Sciatic nerve (tissue), 2 donors: ENCODE measurements at regions not wholly inside any gene's neighbourhood (a gene's known extent, or its start where the extent isn't known, plus 50 kb on each side); places are given as distances from the start of the nearest gene placed in this dataset.
"Not testable (repeated sequence)": the region's sequence is repeated elsewhere in the genome, so short reads cannot be mapped to it uniquely, and the experiment has no call there.

Source experiments
- ATAC-seq: fragments of 200-7000 bp; cut with Tn5 transposase; one replicate; pipeline ENCODE4 v1.9.1; 2020; ENCODE audit warnings: mild to moderate bottlenecking, moderate library complexity
- DNase-seq: peaks from one replicate; pipeline ENCODE4 v3.0.0-alpha.2; 2020; ENCODE audit warnings: low spot score
- intact Hi-C: fragments of 100-400 bp; cut with DNase I; formaldehyde crosslinking; loops from one replicate; pipeline ENCODE4 v1.14.2; 2022
- donor health status: DM: no; HTN: no; CAD: no.
- donor health status: DM: no; HTN: no; CAD: no.

DNA sequence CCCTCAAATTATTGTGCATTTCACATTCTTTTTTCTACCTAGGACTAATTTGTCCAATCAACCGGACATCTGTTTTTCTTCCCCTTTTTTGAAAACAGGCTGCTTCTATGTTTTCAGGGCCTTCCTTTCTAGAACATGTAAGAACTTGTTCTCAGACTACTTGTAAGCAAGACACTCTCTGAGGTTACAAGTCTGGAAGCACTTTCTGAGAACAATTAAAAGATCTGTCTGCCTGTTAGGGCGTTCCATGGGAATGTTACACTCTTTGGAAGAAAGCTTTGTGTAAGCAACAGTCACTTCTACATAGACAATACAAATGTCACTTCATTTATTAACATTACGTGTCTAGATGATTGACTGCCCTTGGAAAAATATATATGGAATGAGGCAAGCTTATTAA lies 50.9 kb upstream of the HSPB3 start:
- no peak for DNase-seq
- intact Hi-C loops: no loop called here
- peak; percentile 84 for ATAC-seq

DNA sequence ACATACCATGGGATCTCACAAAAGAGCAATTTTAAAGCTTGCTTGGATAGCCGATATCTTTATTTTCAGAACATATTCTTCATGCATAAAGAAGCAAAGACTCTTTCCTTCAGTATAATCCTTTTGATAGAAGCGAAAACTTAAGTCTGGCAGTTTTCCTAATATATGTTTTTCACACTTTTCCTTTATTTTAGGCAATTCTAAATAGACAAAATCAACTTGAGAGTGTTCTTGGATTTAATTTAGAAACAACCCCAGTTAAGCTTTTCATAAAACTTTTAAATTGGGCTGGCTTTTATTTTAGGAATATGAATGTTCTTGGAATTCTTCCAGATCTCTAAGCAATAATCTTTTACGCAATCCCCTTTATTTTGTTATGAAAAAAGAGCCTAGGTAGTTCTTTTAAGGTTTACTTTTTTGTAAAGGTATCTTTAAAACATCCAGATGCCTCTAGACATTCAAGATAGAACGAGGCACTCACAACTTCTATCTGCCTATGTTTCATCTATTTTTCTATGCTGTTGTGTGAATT lies 51.5 kb upstream of the HSPB3 start:
- ATAC-seq (no peak), DNase-seq (no peak)
- intact Hi-C loops: no loop called here

- intact Hi-C loops: no loop called here
- ATAC-seq (no peak), DNase-seq (no peak)
These were observed 52.4 kb upstream of the HSPB3 start for GRCh38 chr5:54403121-54403520.

DNA sequence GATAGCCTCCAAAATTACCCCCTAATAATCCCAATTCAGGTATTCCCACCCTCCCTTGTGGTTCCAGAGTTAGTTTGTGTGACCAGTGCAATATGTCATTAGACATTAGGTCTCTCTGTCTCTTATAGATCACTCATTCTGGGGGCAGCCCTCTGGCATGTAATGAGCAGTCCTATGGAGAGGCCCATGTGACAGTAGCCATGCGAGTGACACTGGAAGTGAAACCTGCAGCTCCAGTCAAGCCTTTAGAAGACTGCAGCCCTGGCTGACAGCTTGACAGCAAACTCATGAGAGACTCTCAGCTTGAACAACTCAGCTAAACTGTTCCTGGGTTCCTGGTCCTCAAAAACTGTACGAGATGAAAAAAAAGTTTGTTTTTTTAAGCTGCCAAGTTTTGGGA lies 54.0 kb upstream of the HSPB3 start:
- DNase-seq: no peak
- ATAC-seq: no peak
- intact Hi-C loops: no loop called here

GRCh38 chr5:54398191-54398590 lies 57.3 kb upstream of the HSPB3 start:
- intact Hi-C loops: no loop called here
- ATAC-seq: no peak
- no peak for DNase-seq

- no peak for DNase-seq
- intact Hi-C loops: no loop called here
These were observed 58.1 kb upstream of the HSPB3 start for GRCh38 chr5:54397420-54397819.

DNA sequence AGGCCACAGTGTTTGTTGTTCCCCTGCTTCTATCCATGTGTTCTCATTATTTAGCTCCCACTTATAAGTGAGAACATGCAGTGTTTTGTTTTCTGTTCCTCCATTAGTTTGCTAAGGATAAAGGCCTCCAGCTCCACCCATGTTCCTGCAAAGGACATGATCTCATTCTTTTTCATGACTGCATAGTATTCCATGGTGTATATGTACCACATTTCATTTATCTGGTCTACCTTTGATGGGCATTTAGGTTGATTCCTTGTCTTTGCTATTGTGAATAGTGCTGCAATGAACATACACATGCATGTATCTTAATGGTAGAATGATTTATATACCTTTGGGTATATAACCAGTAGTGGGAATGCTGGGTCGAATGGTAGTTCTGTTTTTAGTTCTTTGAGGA lies 62.5 kb upstream of the HSPB3 start:
- DNase-seq, ATAC-seq, intact Hi-C loops: not testable (repeated sequence)

More at GRCh38 chr5:54397420-54397819, 58.1 kb upstream of the HSPB3 start:
- no peak for ATAC-seq

DNA sequence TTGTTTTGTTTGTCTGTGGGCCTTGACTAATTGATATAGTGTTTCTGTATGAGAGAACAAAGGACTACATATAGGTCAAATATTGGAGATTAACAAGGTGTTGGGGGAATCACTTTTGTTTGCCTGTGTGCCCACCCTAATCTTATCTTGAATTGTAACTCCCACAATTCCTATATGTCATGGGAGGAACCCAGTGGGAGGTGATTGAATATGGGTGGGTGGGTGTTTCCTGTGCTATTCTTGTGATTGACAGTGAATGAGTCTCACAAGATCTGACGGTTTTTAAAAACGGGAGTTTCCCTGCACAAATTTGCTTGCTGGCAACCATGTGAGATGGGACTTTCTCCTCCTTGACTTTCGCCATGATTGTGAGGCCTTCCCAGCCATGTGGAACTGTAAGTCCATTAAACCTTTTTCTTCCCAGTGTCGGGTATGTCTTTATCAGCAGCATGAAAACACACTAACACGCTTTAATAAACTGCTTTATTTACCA lies 64.9 kb upstream of the HSPB3 start:
- intact Hi-C loops: no loop called here
- ATAC-seq: no peak

GRCh38 chr5:54390015-54390414 lies 65.5 kb upstream of the HSPB3 start:
- ATAC-seq (peak; percentile 52), DNase-seq (no peak)
- intact Hi-C loops: no loop called here

More for the DNA sequence above, 64.9 kb upstream of the HSPB3 start:
- no peak for DNase-seq

DNA sequence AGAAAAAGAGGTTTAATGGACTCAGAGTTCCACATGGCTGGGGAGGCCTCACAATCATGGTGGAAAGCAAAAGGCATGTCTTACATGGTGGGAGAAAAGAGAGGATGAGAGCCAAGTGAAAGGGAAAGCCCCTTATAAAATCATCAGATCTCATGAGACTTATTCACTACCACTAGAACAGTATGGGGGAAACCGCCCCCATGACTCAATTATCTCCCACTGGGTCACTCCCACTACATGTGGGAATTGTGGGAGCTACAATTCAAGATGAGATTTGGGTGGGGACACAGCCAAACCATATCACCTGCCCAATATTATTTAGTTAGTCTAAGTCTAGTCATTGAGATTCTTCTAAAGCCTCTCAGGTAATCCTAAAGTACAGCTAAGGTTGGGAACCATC lies 66.1 kb upstream of the HSPB3 start:
- intact Hi-C loops, ATAC-seq, DNase-seq: not testable (repeated sequence)

DNA sequence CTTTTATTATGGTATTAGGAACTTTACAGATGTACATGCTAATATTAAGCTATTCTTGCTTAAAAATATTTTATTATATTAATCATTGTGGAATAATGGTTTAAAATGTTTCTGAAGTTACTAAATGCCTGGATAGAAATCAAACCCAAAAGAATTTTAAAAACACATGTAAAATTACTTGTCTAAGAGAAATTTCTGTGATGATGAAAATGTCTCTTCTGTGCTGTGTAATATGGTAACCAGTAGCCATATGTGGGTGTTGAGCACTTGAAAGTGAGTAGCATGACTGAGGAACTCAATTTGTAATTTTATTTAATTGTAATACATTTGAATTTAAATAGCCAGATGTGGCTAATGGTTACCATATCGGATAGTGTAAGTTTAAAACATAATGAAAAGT lies 66.7 kb upstream of the HSPB3 start:
- DNase-seq (no peak), ATAC-seq (no peak)
- intact Hi-C loops: no loop called here

GRCh38 chr5:54388409-54388808 lies 67.1 kb upstream of the HSPB3 start:
- intact Hi-C loops: no loop called here
- DNase-seq: no peak
- ATAC-seq: peak; percentile 71

DNA sequence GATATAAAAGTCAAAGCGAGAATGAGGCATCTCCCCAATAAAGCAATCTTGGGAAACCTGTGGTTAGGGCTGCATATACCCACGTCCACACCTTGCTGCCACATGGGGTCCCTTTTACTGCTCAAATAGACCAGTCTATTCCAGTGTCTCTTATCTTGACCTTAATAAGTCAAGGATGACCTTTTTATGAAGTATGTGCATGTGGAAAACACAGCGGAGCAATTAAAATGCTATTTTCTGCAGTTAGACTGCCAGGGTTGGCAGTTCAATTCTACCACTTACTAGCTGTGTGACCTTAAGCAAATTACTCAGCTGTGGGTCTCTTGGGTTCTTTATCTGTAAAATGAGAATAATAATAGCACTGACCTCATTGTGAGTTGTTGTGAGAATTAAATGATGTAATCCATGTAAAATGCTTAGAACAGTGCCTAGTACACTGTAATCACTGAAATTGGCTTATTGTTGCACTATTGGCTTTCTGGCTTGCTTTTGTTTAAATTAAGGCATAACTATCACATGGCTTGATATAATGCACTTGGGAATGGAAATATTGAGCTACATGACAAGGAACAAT lies 67.8 kb upstream of the HSPB3 start:
- intact Hi-C loops: no loop called here
- no peak for DNase-seq
- peak; percentile 74 for ATAC-seq

DNA sequence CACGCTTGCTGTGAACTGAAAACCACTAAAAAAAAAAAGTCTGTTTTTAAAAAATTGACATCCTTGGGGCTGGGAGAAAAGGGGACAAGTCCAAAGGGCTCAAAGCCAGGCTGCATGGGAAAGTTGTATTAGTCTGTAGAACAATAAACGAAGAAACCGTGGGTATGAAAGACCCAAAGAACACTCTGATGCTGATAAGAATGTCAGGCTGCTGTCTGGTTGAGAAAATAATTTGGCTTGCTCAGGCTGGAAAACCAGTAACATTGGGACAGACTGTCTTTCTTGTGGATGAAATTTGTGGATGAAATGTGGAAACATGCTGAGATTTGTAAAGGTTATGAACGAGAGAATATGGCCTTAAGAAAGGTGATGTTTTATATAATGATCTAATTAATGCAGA lies 68.5 kb upstream of the HSPB3 start:
- intact Hi-C loops: no loop called here
- no peak for ATAC-seq

GRCh38 chr5:54385994-54386393 lies 69.5 kb upstream of the HSPB3 start:
- intact Hi-C loops: no loop called here
- no peak for DNase-seq
- ATAC-seq: no peak

More for the DNA sequence above, 68.5 kb upstream of the HSPB3 start:
- DNase-seq: no peak

GRCh38 chr5:54384356-54384933 lies 71.1 kb upstream of the HSPB3 start:
- intact Hi-C loops: no loop called here
- ATAC-seq (peak; percentile 11), DNase-seq (no peak)

- ATAC-seq (no peak), DNase-seq (no peak)
- intact Hi-C loops: no loop called here
These were observed 71.6 kb upstream of the HSPB3 start for GRCh38 chr5:54383941-54384340.

DNA sequence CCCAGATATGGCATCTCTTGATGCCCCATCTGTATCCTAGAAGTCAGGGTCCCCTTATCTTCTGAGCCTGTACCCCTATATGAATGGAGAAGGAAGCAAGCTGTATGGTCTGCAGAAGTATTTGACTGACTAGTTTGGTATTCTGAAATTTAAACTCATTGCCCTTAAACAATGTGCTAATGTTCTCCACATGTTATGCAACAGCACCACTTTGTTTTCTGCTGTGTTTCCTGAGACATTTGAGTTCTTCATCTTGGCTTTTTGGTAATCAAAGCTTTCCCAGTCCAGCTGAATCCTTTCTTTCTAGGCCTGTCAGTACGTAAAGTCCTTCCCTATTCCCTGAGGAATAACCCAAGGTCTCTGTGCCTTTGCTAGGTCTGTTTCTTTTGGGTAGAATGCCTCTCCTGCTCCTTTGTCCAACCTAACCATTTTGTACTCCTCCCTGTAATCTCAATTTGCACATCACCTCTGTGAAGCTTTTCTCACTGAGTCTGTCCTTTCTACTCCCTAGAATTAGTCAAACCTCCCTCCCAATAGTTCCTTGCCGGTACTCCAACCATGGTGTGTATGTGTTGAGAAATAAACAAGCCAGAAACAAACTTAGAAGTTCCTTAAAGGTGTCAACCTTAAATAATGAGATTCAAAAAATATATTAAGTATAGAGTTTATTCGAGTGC lies 72.1 kb upstream of the HSPB3 start:
- ATAC-seq (peak; percentile 62), DNase-seq (no peak)
- intact Hi-C loops: no loop called here

GRCh38 chr5:54381319-54381718 lies 70.9 kb upstream of the ARL15 start:
- ATAC-seq, DNase-seq, intact Hi-C loops: not testable (repeated sequence)

DNA sequence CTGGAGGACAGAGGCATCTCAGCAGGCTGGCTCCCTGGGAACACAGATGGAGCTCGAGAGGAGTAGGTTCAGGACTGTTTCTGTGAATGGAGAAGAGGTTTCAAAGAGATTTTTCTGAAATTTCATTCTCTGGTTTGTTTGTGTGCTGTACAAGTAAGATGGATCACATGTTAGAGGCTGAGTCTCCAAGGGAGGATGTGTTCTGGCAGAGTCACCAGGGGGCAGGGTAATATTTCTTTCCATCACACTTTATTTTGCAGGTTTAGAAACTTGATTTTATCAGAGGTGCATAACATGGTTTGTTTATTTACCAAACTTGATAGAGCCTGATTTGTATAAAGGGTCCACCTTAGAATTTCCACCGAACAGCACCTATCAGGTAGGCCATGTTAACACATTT lies 69.2 kb upstream of the ARL15 start:
- ATAC-seq (no peak), DNase-seq (no peak)
- intact Hi-C loops: no loop called here
